ENCODE measurements at regions not wholly inside any gene's neighbourhood (a gene's known extent, or its start where the extent isn't known, plus 50 kb on each side); places are given as distances from the start of the nearest gene placed in this dataset.
"Not testable (repeated sequence)": the region's sequence is repeated elsewhere in the genome, so short reads cannot be mapped to it uniquely, and the experiment has no call there.

GRCh38 chr6:58123770-58124169 lies 806.3 kb downstream of the PRIM2 start:
- BruUV-seq (replicated peaks); H3K9me2 ChIP-seq (ENCODE audit: insufficient read depth); H3K27ac ChIP-seq (ENCODE audit: low read depth, low read length); RAD21 ChIA-PET (ENCODE audit: low non-redundant PET in 1 of 2, low total read pairs in 2 of 2, uncharacterized antibody in 2 of 2, unreplicated experiment in 2 of 2); H3K9ac ChIP-seq (ENCODE audit: low read length); H3K36me3 ChIP-seq (ENCODE audit: control insufficient read depth in 1 of 2, insufficient read depth in 2 of 2, low read length in 2 of 2); H3K4me2 ChIP-seq (ENCODE audit: low read length); H3K27me3 ChIP-seq (ENCODE audit: insufficient read depth, low read length); H2AFZ ChIP-seq (ENCODE audit: low read depth, low read length, poor library complexity, severe bottlenecking); CTCF ChIA-PET; H3K79me2 ChIP-seq (ENCODE audit: insufficient read depth, low read length); H3K4me3 ChIP-seq (replicated peaks in 1 of 2; ENCODE audit: low read depth in 1 of 2, low read length in 2 of 2); H3K4me1 ChIP-seq (ENCODE audit: control insufficient read depth in 1 of 2, insufficient read depth in 2 of 2, low read length in 2 of 2); POLR2A ChIA-PET; H4K20me1 ChIP-seq (ENCODE audit: insufficient read depth); DNase-seq (ENCODE audit: low read depth, low spot score); intact Hi-C loops (cut with micrococcal nuclease); H3K9me3 ChIP-seq (ENCODE audit: control insufficient read depth in 1 of 2, insufficient read depth in 1 of 2, low read depth in 1 of 2, low read length in 2 of 2); ATAC-seq: not testable (repeated sequence)

GRCh38 chr6:58128549-58128948 lies 811.1 kb downstream of the PRIM2 start:
- H3K27me3 ChIP-seq (ENCODE audit: insufficient read depth, low read length); intact Hi-C loops (cut with micrococcal nuclease); H3K9ac ChIP-seq (ENCODE audit: low read length); H3K36me3 ChIP-seq (ENCODE audit: control insufficient read depth in 1 of 2, insufficient read depth in 2 of 2, low read length in 2 of 2); H3K9me2 ChIP-seq (ENCODE audit: insufficient read depth); CTCF ChIA-PET; H3K79me2 ChIP-seq (ENCODE audit: insufficient read depth, low read length); H4K20me1 ChIP-seq (ENCODE audit: insufficient read depth); H3K4me2 ChIP-seq (ENCODE audit: low read length); H3K9me3 ChIP-seq (ENCODE audit: control insufficient read depth in 1 of 2, insufficient read depth in 1 of 2, low read depth in 1 of 2, low read length in 2 of 2); H3K27ac ChIP-seq (ENCODE audit: low read depth, low read length); BruUV-seq (replicated peaks); H2AFZ ChIP-seq (ENCODE audit: low read depth, low read length, poor library complexity, severe bottlenecking); DNase-seq (ENCODE audit: low read depth, low spot score); RAD21 ChIA-PET (ENCODE audit: low non-redundant PET in 1 of 2, low total read pairs in 2 of 2, uncharacterized antibody in 2 of 2, unreplicated experiment in 2 of 2); H3K4me3 ChIP-seq (replicated peaks in 1 of 2; ENCODE audit: low read depth in 1 of 2, low read length in 2 of 2); ATAC-seq; POLR2A ChIA-PET; H3K4me1 ChIP-seq (ENCODE audit: control insufficient read depth in 1 of 2, insufficient read depth in 2 of 2, low read length in 2 of 2): not testable (repeated sequence)

GRCh38 chr6:58129098-58129497 lies 811.7 kb downstream of the PRIM2 start:
- BruUV-seq (replicated peaks); H2AFZ ChIP-seq (ENCODE audit: low read depth, low read length, poor library complexity, severe bottlenecking); DNase-seq (ENCODE audit: low read depth, low spot score); H3K9me3 ChIP-seq (ENCODE audit: control insufficient read depth in 1 of 2, insufficient read depth in 1 of 2, low read depth in 1 of 2, low read length in 2 of 2); H3K36me3 ChIP-seq (ENCODE audit: control insufficient read depth in 1 of 2, insufficient read depth in 2 of 2, low read length in 2 of 2); CTCF ChIA-PET; intact Hi-C loops (cut with micrococcal nuclease); H3K4me3 ChIP-seq (replicated peaks in 1 of 2; ENCODE audit: low read depth in 1 of 2, low read length in 2 of 2); ATAC-seq; H3K79me2 ChIP-seq (ENCODE audit: insufficient read depth, low read length); H3K27me3 ChIP-seq (ENCODE audit: insufficient read depth, low read length); RAD21 ChIA-PET (ENCODE audit: low non-redundant PET in 1 of 2, low total read pairs in 2 of 2, uncharacterized antibody in 2 of 2, unreplicated experiment in 2 of 2); H3K9ac ChIP-seq (ENCODE audit: low read length); H3K4me1 ChIP-seq (ENCODE audit: control insufficient read depth in 1 of 2, insufficient read depth in 2 of 2, low read length in 2 of 2); H4K20me1 ChIP-seq (ENCODE audit: insufficient read depth); H3K27ac ChIP-seq (ENCODE audit: low read depth, low read length); POLR2A ChIA-PET; H3K4me2 ChIP-seq (ENCODE audit: low read length); H3K9me2 ChIP-seq (ENCODE audit: insufficient read depth): not testable (repeated sequence)

- intact Hi-C loops (cut with micrococcal nuclease); H3K9me3 ChIP-seq (ENCODE audit: control insufficient read depth in 1 of 2, insufficient read depth in 1 of 2, low read depth in 1 of 2, low read length in 2 of 2); CTCF ChIA-PET; RAD21 ChIA-PET (ENCODE audit: low non-redundant PET in 1 of 2, low total read pairs in 2 of 2, uncharacterized antibody in 2 of 2, unreplicated experiment in 2 of 2); H3K27me3 ChIP-seq (ENCODE audit: insufficient read depth, low read length); H2AFZ ChIP-seq (ENCODE audit: low read depth, low read length, poor library complexity, severe bottlenecking); DNase-seq (ENCODE audit: low read depth, low spot score); H3K79me2 ChIP-seq (ENCODE audit: insufficient read depth, low read length); H4K20me1 ChIP-seq (ENCODE audit: insufficient read depth); POLR2A ChIA-PET; H3K36me3 ChIP-seq (ENCODE audit: control insufficient read depth in 1 of 2, insufficient read depth in 2 of 2, low read length in 2 of 2); H3K4me3 ChIP-seq (replicated peaks in 1 of 2; ENCODE audit: low read depth in 1 of 2, low read length in 2 of 2); H3K4me1 ChIP-seq (ENCODE audit: control insufficient read depth in 1 of 2, insufficient read depth in 2 of 2, low read length in 2 of 2); ATAC-seq; H3K9me2 ChIP-seq (ENCODE audit: insufficient read depth); H3K9ac ChIP-seq (ENCODE audit: low read length); H3K27ac ChIP-seq (ENCODE audit: low read depth, low read length); H3K4me2 ChIP-seq (ENCODE audit: low read length); BruUV-seq (replicated peaks): not testable (repeated sequence)
Observed at GRCh38 chr6:58139746-58140145, 822.3 kb downstream of the PRIM2 start.

DNA sequence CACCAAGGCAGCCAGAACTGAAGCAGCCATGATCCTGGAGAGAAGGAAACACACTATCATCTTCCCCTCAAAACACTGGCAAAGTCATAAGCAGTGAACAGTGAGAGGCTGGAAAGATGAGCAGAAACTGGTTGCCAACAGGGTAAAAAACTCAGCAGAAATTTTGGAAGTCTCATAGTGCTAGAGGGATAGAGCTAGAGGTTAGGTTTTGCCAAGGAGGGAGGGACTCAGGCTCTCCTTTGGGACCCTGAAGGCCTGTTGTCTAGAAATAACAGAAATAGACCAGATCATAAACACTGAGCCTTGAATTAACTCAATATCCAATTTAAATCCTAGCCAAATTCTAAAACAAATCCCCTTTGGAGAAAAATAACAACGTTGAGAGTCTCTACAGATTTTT lies 853.6 kb downstream of the PRIM2 start:
- H3K27ac ChIP-seq (ENCODE audit: low read depth, low read length); RAD21 ChIA-PET (ENCODE audit: low non-redundant PET in 1 of 2, low total read pairs in 2 of 2, uncharacterized antibody in 2 of 2, unreplicated experiment in 2 of 2); H3K9me2 ChIP-seq (ENCODE audit: insufficient read depth); ATAC-seq; DNase-seq (ENCODE audit: low read depth, low spot score); H3K36me3 ChIP-seq (ENCODE audit: control insufficient read depth in 1 of 2, insufficient read depth in 2 of 2, low read length in 2 of 2); H3K9ac ChIP-seq (ENCODE audit: low read length); intact Hi-C loops (cut with micrococcal nuclease); H3K4me3 ChIP-seq (replicated peaks in 1 of 2; ENCODE audit: low read depth in 1 of 2, low read length in 2 of 2); H3K79me2 ChIP-seq (ENCODE audit: insufficient read depth, low read length); H3K9me3 ChIP-seq (ENCODE audit: control insufficient read depth in 1 of 2, insufficient read depth in 1 of 2, low read depth in 1 of 2, low read length in 2 of 2); BruUV-seq (replicated peaks); H3K4me1 ChIP-seq (ENCODE audit: control insufficient read depth in 1 of 2, insufficient read depth in 2 of 2, low read length in 2 of 2); H2AFZ ChIP-seq (ENCODE audit: low read depth, low read length, poor library complexity, severe bottlenecking); H3K27me3 ChIP-seq (ENCODE audit: insufficient read depth, low read length); H4K20me1 ChIP-seq (ENCODE audit: insufficient read depth); H3K4me2 ChIP-seq (ENCODE audit: low read length); CTCF ChIA-PET; POLR2A ChIA-PET: not testable (repeated sequence)
